Activated CD4-positive, alpha-beta T cell treated with anti-CD3 and anti-CD28 coated beads, Interleukin-2, Interleukin-4, amounts not matched to agents 100 ng/mL and 50 ng/mL, durations not matched to agents 16 hours and 8 hours (primary cell): ENCODE measurements at regions not wholly inside any gene's neighbourhood (a gene's known extent, or its start where the extent isn't known, plus 50 kb on each side); places are given as distances from the start of the nearest gene placed in this dataset.
"Not testable (repeated sequence)": the region's sequence is repeated elsewhere in the genome, so short reads cannot be mapped to it uniquely, and the experiment has no call there.

Experiments used
- DNase-seq: peaks from one replicate; pipeline ENCODE4 v3.0.0-alpha.2; 2020; ENCODE audit warnings: low spot score

GRCh38 chr15:30842798-30843472 is 60.8 kb upstream of the FAN1 start:
- peak; percentile 67 for DNase-seq

GRCh38 chr15:30845536-30845935 is 58.2 kb upstream of the FAN1 start:
- DNase-seq, result not testable (repeated sequence)
